DMS153 (cell line): ENCODE measurements at regions not wholly inside any gene's neighbourhood (a gene's known extent, or its start where the extent isn't known, plus 50 kb on each side); places are given as distances from the start of the nearest gene placed in this dataset.
"Not testable (repeated sequence)": the region's sequence is repeated elsewhere in the genome, so short reads cannot be mapped to it uniquely, and the experiment has no call there.

Source experiments
- DNase-seq: peaks from one replicate; lab custom pipeline; 2025; lab: John Stamatoyannopoulos, UW

DNA sequence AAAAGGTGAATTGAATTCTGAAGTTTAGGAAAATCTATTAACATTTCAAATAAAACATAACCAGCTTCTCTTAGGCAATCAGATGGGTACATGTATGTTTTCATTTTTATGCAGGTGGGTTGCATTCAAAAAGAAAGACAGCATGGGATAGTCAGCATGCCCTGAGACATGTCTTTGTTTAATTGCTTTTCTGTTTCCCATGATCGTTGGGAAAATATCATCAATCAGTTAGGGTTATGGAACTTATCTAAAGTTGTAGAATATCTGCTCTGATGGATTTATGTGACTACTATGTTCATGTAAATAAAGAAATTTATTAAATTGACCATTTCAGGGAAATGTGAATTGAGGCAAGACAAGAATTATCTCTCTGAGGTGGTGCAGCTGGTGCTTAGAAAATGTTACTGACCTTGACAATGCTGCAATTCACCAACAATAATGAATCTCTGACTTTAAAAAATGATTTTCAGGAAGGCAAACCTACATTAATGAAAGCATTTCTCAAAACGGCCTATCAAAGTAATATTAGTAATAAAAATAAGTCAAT lies 112.7 kb downstream of the RFPL4B start:
- no peak for DNase-seq

GRCh38 chr6:112464901-112465665 lies 118.0 kb downstream of the RFPL4B start:
- DNase-seq = no peak

GRCh38 chr6:112466373-112467151 lies 119.4 kb downstream of the RFPL4B start:
- no peak for DNase-seq

GRCh38 chr6:112468359-112468758 lies 121.2 kb downstream of the RFPL4B start:
- DNase-seq = no peak

DNA sequence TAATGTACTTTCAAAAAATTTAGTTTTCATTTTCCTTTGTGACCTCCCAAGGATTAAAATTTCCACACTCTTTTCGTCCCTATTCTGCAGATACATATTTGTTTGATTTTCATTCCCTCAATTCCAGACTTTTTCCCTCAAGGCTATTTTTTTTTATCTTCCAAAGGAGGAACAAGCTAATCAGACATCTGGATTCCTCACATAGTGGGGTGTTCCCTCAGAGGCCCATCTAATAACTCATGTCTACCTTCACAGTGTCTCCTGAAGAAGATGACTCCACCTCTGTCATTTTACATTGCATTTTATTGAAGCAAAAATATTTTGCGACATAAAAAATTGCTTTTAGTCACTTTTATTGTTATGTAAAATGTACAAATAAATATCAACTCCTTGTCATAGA lies 122.2 kb downstream of the RFPL4B start:
- DNase-seq = no peak

GRCh38 chr6:112470376-112470775 lies 123.2 kb downstream of the RFPL4B start:
- DNase-seq = no peak

DNA sequence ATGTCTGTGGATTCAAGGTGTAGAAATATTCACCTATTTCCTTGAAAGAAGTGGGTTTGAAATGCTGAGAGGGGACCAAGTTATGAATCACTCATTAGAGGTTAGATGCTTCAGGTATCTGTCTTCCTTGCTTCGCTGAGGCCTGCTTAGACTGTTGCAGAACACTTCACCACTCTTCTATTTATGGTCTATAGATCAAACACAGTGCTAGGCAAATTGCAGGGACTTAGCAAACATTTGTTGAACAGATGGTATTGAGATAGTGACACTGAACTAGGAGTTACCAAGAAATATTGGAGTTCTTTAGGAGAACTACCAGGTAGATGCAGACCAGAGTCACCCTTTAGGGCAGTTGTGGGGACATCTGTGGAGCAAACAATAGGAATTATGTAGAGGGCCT lies 123.8 kb downstream of the RFPL4B start:
- DNase-seq = no peak

DNA sequence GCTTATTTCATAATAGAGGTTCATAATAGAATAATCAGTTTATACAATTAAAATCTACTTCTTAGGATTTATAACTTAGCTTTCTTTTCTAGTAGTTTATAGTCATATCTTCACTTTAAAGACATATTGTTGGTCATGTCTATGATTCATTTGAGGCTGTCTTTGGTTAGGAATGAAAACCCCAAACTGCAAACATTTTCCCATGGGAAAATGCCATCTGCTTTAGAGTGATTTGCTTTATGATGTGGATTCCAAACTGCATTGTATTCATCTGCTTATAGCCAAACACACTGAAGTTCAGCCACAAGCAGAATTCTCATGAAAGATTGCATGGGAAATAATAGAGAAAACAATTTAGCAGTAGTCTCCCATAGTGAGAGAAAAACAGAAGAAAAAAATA lies 128.0 kb downstream of the RFPL4B start:
- DNase-seq = no peak

DNA sequence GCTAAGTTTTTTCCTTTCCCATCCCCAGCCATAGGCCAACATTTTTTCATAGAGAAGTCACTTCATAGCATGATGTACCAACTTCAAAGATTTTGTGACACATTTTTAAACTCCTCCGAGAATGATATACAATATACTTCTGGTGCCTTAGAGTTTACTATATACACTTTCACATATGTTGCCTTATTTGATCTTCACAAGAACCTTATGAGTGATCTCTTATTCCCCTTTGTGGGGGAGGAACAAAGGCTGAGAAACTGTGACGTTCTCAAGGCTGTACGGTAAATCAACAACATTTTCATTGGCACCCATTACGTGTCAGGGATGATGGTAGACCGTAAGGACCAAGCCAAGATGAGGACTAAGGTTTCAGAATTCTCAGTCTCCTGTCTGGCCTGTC lies 130.0 kb downstream of the RFPL4B start:
- no peak for DNase-seq

GRCh38 chr6:112478036-112478435 lies 130.9 kb downstream of the RFPL4B start:
- DNase-seq = no peak

GRCh38 chr6:112479975-112480374 lies 132.8 kb downstream of the RFPL4B start:
- DNase-seq = not testable (repeated sequence)

- no peak for DNase-seq
Observed at GRCh38 chr6:112480553-112480952, 133.4 kb downstream of the RFPL4B start.

GRCh38 chr6:112481211-112481610 lies 134.1 kb downstream of the RFPL4B start:
- DNase-seq = no peak

DNA sequence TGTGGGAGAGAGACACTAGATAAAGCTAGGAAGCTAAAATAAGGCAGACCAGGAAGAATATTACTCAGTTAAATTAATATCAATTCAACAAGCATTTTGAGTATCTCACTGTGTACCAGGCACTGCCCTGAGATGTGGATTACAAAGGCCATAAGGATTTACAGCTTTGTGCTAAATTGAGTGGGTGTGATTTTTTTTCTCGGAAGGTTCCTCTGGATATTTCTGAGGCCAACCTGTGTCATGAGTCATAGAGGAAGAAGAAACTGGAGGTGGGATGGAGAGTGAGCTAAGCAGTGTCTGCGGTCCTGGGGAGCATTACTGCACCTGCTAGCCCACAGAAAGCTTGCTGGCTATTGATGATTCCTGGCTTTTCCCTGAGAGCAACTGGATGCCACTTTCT lies 135.2 kb downstream of the RFPL4B start:
- DNase-seq = no peak

DNA sequence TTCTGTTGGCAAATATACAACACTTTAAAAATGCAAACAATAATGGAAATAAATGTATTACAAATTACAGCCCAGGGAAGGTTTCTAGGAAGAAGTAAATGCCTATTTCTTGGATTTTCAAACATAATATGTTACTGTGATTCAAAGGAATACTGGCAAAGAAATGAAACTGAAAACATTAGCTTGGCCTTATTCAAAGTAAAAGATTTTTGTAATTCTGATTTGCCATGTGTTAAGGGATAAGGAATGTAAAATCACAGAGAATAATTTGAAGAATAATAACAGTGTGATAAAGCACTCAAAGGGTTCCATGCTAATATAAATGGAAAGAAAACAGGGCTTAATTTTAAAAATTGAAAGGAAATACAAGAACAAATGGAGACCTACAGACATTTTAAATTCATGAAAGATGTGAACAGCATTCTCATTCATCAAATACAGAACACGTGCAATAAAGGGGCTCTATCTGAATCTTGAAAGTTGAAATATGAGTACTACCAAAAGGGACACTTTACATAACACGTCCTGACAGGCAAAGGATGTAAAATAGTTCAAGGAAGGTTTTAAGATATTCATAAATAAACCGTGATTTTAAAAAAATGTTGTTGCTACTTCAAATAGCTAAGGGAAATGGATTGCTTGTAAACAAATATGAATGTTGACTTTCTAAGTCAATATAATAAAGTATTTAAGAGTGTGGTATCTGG lies 138.1 kb downstream of the RFPL4B start:
- no peak for DNase-seq

DNA sequence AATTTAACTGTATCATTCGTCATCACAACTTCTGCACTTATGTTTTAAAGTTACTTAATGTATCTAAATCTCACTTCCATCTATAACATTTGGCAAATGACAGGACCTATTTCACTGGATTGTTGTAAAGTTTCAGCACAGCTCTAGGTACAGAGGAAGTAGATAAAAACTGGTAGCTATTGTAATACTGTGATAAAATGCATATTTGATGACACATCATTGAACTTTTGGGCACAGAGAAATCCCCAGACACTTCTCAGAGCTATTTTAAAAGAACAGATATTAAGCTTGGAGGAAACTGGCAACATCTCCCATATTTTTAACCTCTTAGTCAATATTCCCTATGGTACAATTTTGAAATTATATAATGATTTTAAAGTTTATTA lies 138.7 kb downstream of the RFPL4B start:
- DNase-seq = no peak

GRCh38 chr6:112486454-112486853 lies 139.3 kb downstream of the RFPL4B start:
- DNase-seq = no peak

- no peak for DNase-seq
Observed at GRCh38 chr6:112488238-112488637, 141.1 kb downstream of the RFPL4B start.

DNA sequence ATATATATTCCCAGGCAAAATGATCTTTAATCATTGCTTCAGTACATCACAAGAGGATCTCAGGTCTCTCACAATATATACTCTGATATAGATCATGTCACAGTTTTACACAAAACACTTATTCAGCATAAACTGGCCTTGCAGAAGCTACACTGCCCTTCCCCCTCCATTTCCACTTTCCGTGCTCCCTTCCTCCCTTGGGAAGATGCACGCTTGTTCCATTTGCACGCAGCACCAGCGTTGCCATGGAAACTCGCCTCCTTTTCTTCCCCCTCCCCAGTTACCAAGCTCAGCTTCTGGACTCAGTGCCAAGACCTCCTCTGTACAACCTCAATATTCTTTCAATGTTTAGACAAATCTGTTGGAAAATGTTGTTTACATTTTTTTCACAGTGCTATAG lies 154.6 kb downstream of the RFPL4B start:
- no peak for DNase-seq

GRCh38 chr6:112502351-112503090 lies 155.4 kb downstream of the RFPL4B start:
- no peak for DNase-seq

DNA sequence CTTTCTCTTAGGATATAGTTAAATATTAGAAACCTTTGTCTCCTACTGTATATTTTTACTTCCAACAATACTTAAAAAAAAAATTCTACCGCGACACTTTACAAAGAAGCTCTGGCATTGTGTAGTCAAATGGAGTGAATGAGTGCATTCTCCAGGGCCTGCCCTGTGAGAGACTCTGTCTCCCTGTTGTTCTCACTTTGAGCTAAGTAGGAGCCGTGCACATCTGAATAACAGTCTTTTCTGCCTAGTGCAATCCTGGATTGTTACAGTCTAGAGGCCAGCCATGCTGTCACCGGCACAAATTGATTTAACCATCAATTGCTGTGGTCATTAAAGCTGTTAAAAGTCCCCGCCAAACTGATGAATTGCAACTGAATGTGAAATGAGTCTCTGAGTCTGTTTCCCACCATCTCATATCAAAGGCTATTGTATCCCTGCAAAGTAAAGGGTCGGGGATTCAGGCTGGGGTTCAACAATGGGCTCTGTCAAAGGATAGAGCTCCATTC lies 156.0 kb downstream of the RFPL4B start:
- no peak for DNase-seq

- no peak for DNase-seq
Observed at GRCh38 chr6:112504621-112505020, 157.5 kb downstream of the RFPL4B start.
